ENCODE measurements at regions not wholly inside any gene's neighbourhood (a gene's known extent, or its start where the extent isn't known, plus 50 kb on each side); places are given as distances from the start of the nearest gene placed in this dataset.

- TF ChIP-seq, protein P1, sequence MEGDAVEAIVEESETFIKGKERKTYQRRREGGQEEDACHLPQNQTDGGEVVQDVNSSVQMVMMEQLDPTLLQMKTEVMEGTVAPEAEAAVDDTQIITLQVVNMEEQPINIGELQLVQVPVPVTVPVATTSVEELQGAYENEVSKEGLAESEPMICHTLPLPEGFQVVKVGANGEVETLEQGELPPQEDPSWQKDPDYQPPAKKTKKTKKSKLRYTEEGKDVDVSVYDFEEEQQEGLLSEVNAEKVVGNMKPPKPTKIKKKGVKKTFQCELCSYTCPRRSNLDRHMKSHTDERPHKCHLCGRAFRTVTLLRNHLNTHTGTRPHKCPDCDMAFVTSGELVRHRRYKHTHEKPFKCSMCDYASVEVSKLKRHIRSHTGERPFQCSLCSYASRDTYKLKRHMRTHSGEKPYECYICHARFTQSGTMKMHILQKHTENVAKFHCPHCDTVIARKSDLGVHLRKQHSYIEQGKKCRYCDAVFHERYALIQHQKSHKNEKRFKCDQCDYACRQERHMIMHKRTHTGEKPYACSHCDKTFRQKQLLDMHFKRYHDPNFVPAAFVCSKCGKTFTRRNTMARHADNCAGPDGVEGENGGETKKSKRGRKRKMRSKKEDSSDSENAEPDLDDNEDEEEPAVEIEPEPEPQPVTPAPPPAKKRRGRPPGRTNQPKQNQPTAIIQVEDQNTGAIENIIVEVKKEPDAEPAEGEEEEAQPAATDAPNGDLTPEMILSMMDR (IDR thresholded peaks at IDR 0.05) = no peak
- TF ChIP-seq EP300 (IDR thresholded peaks at IDR 0.05) (no peak), POLR2A (IDR thresholded peaks at IDR 0.05) (no peak)
- no peaks in the 10 kb centered on the region for H3K36me3 ChIP-seq
- H3K27me3 ChIP-seq = no peaks in the 10 kb centered on the region
- H3K9me3 ChIP-seq = peaks cover 0 to 18% (median 0%) of the 10 kb centered on the region in 4 donors
- H3K4me3 ChIP-seq = no peak overlapping the region
- no peak for DNase-seq (ENCODE audit: low spot score in 2 of 2)
- 84 to 90% methylated on average over 8 to 9 of the region's 9 CpGs for WGBS, 2 donors
- H3K27ac ChIP-seq = no peak overlapping the region
- H3K4me1 ChIP-seq = no peaks in the 10 kb centered on the region
These were observed 252.3 kb downstream of the HAUS1 start for GRCh38 chr18:46356278-46357033.

GRCh38 chr18:46360102-46360699, 256.0 kb downstream of the HAUS1 start:
- H3K27ac ChIP-seq = no peak overlapping the region
- no peaks in the 10 kb centered on the region for H3K4me1 ChIP-seq
- no peaks in the 10 kb centered on the region for H3K27me3 ChIP-seq
- WGBS, 2 donors = 82% methylated on average over 4 of the region's 4 CpGs
- DNase-seq (ENCODE audit: low spot score in 2 of 2) = no peak
- peaks cover 0 to 18% (median 0%) of the 10 kb centered on the region in 4 donors for H3K9me3 ChIP-seq
- TF ChIP-seq POLR2A (IDR thresholded peaks at IDR 0.05) = no peak
- TF ChIP-seq, protein P1 (IDR thresholded peaks at IDR 0.05) = no peak
- no peak for TF ChIP-seq EP300 (IDR thresholded peaks at IDR 0.05)
- no peak overlapping the region for H3K4me3 ChIP-seq
- H3K36me3 ChIP-seq = no peaks in the 10 kb centered on the region

DNA sequence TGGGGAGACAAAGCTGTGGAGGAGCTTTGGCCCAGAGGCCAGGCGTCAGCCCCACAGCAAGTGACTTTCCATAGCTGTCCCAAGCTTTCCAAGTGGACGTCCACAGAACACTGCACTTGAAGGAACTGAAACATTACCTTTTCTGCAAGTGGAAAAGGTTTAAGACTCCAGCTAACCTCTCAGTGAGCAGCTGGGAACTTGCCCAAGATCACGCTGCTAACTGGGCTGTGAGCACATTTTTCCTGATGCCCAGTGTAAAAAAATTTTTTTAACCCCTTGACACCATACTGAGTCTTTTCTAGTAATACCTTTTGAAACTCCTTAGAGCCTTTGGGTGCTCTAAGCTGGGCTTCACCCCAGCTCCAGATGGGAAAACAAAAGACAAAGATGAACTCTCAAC, 256.7 kb downstream of the HAUS1 start:
- 59 to 64% methylated on average over 3 of the region's 3 CpGs for WGBS, 2 donors
- no peak for TF ChIP-seq EP300 (IDR thresholded peaks at IDR 0.05)
- no peak for TF ChIP-seq POLR2A (IDR thresholded peaks at IDR 0.05)
- TF ChIP-seq, protein P1 (IDR thresholded peaks at IDR 0.05) = no peak
- H3K4me1 ChIP-seq = no peaks in the 10 kb centered on the region
- H3K9me3 ChIP-seq = peaks cover 0 to 18% (median 0%) of the 10 kb centered on the region in 4 donors
- H3K27ac ChIP-seq = no peak overlapping the region
- DNase-seq (ENCODE audit: low spot score in 2 of 2) = no peak
- H3K36me3 ChIP-seq = no peaks in the 10 kb centered on the region
- no peaks in the 10 kb centered on the region for H3K27me3 ChIP-seq
- H3K4me3 ChIP-seq = no peak overlapping the region

DNA sequence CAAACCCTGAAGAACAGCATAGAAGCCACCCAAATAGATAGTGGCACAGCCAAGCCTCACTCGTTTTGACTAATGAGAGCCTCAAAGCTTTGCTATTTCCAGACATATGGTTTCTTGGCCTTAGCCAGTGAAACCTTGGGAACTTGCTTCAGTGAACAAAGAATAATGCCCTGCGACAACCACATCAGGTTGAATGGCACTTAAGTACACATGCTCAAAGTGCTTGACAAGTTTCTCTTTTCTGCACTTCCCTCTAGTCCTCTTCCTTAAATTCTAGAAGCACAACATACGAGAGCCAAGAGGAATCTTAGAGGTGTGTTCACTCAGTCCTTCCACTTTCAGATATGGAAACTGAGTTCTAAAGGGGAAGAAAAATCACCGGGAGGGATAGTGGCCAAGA, 258.3 kb downstream of the HAUS1 start:
- TF ChIP-seq POLR2A (IDR thresholded peaks at IDR 0.05) (no peak), EP300 (IDR thresholded peaks at IDR 0.05) (no peak)
- TF ChIP-seq, protein P1 (IDR thresholded peaks at IDR 0.05) = no peak
- 84 to 90% methylated on average over 4 of the region's 4 CpGs for WGBS, 2 donors

GRCh38 chr18:46364048-46364447, 259.9 kb downstream of the HAUS1 start:
- H3K27me3 ChIP-seq = no peaks in the 10 kb centered on the region
- WGBS, 2 donors = 95 to 96% methylated on average over 5 of the region's 5 CpGs

More for the DNA sequence above, 258.3 kb downstream of the HAUS1 start:
- no peaks in the 10 kb centered on the region for H3K27me3 ChIP-seq
- no peaks in the 10 kb centered on the region for H3K36me3 ChIP-seq
- DNase-seq (ENCODE audit: low spot score in 2 of 2) = no peak
- H3K4me1 ChIP-seq = no peaks in the 10 kb centered on the region
- H3K9me3 ChIP-seq = peaks cover 0 to 18% (median 0%) of the 10 kb centered on the region in 4 donors
- H3K4me3 ChIP-seq = no peak overlapping the region
- H3K27ac ChIP-seq = no peak overlapping the region

More at GRCh38 chr18:46364048-46364447, 259.9 kb downstream of the HAUS1 start:
- TF ChIP-seq EP300 (IDR thresholded peaks at IDR 0.05) = no peak
- TF ChIP-seq POLR2A (IDR thresholded peaks at IDR 0.05) = no peak
- TF ChIP-seq, protein P1 (IDR thresholded peaks at IDR 0.05) = no peak
- peaks cover 0 to 14% (median 0%) of the 10 kb centered on the region in 4 donors for H3K9me3 ChIP-seq
- no peak for DNase-seq (ENCODE audit: low spot score in 2 of 2)
- H3K4me3 ChIP-seq = no peak overlapping the region
- no peak overlapping the region for H3K27ac ChIP-seq
- H3K4me1 ChIP-seq = no peaks in the 10 kb centered on the region
- no peaks in the 10 kb centered on the region for H3K36me3 ChIP-seq

All from tibial nerve (tissue), 4 donors.